Stimulated activated CD8-positive, alpha-beta memory T cell treated with anti-CD3 and anti-CD28 coated beads, Interleukin-7, amount 100 ng/mL, for 1 hour (primary cell): ENCODE measurements at regions not wholly inside any gene's neighbourhood (a gene's known extent, or its start where the extent isn't known, plus 50 kb on each side); places are given as distances from the start of the nearest gene placed in this dataset.
"Not testable (repeated sequence)": the region's sequence is repeated elsewhere in the genome, so short reads cannot be mapped to it uniquely, and the experiment has no call there.

Experiments used
- DNase-seq, 2 donors: peaks; one replicate each; pipeline ENCODE4 v3.0.0-alpha.2; 2020; ENCODE audit warnings: low read depth in 2 of 2

DNA sequence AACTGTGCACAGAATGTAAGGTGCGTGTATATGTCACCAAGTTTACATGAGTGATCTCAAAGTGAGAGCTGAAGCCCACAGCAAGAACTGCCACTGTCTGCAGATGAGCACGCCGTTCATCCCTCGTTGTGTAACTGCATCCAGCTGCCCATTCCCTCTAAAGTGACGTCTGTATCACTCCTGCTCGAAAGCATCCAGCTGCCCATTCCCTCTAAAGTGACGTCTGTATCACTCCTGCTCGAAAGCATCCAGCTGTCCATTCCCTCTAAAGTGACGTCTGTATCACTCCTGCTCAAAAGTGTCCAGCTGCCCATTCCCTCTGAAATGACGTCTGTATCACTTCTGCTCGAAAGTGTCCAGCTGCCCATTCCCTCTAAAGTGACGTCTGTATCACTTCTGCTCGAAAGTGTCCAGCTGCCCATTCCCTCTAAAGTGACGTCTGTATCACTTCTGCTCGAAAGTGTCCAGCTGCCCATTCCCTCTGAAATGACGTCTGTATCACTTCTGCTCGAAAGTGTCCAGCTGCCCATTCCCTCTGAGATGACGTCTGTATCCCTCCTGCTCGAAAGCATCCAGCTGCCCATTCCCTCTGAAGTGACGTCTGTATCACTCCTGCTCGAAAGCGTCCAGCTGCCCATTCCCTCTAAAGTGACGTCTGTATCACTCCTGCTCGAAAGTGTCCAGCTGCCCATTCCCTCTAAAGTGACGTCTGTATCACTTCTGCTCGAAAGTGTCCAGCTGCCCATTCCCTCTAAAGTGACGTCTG, 871.4 kb downstream of the TRIML1 start:
- not testable (repeated sequence) for DNase-seq

DNA sequence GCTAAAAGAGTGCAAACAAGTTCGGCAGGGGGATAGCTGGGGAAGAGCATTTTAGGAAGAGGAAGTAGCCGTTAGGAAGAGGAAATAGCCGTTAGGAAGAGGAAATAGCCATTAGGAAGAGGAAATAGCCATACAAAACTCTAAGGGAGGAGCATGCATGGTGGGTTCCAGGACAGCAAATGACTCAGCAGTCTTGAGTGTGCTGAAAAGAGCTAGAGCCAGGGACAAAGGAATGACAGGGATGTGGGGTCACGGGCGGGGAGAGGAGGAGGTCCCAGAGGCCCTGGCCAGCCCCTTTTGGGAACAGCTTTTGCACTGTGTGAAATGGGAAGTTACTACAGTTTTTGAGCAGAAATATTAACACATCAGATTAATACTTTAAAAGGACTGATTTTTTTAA, 882.6 kb downstream of the TRIML1 start:
- DNase-seq, result no peak

DNA sequence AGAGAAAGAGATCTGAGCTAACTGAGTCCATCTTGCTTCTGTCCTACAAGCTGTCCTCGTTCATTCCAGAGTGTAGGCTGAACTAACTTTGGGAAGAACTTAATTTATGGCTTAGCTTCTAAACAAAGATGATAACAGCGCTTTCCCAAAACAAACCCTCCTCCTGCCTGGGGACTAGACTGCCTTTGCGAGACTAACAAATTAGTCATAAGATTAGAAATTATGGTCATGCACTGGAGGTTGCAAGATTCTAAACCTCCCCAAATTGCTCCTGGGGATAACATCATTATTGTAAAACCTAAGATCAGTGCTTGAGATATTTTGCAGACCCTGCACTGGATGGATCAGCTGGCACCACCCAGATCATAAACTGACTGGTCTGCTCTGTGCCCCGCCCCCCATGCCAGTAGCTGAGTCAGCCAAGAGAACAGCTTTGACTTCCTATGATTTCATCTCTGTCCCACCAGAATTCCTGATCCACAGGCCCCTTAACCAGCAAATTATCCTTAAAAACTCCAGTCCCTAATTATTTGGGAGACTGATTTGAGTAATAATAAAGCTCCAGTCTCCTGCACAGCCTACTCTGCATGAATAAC, 883.3 kb downstream of the TRIML1 start:
- no peak for DNase-seq

DNA sequence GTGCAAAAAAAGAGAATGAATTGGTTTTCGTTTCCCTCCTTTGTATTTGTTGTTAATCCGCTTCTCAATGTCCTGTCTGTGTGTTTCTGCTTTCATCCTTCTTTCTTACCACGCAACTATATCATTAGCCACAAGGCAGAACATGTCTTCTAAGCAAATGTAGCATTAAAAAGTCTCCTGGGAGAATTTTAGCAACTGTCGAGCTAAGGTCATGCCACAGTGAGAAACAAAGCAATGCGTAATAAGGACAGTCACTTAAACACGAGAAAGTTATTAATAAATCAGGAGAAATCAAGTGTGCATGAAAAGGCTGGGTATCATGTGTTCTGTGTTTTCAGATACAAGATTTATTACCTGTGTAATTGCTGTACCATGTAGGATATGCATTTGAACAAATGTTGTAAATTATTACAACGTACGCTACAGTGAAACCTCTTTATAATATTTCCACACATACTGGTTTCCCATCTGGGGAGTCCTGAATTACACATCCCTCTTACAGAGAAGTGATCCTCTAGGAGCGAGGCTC, 890.8 kb downstream of the TRIML1 start:
- DNase-seq, result no peak

DNA sequence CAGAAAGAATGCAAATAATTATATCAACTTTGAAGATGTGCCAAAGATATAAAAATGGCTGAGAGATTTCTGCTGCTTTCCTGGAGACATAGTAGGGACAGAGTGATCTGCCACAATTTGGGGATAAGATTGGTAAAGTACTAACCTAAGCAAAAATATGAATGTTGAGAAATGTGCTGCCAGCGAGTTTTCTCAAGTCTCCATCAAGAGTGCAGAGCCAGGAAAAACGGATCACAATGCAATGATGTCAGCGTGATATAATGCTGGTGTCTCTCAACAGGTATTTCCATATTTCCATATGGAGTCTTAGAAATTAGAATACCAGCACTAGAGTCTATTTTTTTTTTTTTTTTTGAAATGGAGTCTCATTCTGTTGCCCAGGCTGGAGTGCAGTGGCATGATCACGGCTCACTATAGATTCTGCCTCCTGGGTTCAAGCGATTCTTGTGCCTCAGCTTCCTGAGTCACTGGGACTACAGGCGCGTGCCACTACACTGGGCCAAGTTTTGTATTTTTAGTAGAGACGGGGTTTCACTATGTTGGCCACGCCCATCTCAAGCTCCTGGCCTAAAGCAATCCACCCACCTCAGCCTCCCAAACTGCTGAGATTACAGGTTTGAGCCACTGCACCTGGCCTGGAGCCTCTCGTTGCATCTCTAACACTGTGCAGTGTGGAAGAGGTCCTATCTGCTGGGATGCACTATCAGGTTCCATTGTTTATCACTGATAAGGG, 893.5 kb downstream of the TRIML1 start:
- no peak for DNase-seq

DNA sequence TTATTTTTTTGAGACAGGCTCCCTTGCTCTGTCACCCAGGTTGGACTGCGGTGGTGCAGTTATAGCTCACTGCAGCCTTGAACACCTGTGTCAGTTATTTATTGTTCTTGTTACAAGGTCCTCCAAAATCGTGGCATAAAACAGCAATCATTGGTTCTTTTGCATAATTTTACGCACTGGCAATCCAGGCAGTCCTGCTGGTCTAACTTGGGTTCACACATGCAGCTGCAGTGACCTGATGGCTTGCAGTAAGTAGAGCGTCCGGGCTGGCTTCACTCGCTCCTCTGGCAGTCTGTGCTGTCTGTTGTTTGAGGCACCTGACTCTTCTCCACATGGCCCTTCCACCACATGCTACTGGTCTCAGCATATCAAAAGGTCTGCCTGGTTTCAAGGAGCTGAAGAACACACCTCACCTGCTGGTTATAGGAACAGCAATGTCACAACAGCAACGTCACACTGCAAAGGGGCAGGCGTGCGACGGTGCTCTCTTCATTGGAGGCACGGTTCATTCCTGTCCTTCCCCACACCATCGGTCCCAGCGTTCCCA, 894.6 kb downstream of the TRIML1 start:
- DNase-seq, result no peak

DNA sequence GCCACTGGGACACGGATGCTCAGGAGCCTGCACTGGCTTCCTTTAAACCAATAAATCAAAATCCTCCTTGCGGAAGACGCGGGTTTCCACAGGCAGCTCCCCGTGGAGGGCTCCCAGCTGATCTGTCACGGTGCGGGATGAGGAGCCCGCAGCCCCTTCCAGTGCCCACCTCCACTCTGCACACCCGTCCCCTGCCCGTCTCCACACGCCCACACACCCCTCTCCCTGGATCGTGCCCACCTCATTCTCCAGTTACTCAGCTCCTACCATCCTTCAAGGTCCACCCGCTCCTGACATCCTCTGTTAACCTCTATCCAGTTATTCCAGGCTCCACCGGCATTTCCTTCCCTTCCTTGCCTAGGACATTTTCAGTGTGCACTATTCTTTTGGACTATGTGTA, 895.9 kb downstream of the TRIML1 start:
- DNase-seq, result no peak

DNA sequence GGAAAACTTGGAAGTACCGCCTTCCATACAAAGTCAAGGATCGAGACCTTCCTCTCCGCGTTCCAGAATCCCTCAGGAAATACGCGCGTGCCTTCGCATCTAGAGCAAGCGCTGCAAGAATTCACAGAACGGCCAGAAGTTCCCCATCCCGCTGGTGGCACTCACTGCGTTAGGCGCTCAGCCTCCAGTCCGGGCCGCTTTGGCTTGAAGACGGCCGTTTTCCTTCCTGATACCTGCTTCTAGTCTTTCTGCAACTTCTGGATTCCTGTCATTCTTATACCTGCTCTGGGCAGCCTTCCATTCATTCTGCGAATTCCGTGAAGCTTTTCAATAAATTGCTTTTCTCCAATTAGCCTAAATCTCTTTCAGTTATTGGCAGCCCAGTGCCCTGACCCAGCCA, 896.4 kb downstream of the TRIML1 start:
- DNase-seq, result no peak

DNA sequence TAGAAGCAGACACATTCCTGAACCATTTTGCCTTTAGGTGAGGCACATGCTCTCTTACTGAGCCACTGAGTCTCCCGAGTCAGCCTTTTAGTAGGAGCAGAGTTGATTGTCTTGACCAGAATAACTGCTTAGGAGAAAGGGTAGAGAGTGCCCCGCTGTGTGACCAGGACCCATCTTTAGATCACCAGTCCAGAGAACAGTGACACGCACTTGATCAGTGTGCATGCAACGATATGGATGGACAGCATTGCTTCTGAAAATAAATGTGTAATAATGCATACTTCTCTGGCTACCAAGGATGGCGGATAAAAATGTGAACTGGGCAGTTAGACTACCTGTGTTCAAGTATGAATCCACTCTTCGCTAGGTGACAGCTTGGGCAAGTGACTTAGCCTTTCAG, 897.7 kb downstream of the TRIML1 start:
- no peak for DNase-seq

DNA sequence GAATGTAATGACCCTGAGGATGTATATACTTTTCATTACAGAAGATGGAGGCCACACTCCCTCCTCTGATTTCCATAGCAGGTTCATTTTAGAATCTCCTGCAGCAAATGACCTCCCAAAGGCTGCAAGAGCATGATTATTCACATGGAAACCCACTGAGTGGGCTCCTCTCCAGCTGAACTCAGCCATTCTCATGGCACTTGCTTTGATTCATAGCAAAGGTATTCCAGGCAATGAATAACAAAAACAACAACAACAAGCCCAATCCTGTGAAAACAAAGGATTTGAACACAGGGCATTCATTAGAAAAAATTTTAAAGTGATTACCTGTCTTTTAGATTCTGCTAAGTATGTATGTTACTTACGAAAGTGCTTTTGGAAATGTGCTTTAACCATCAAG, 894.0 kb upstream of the FRG1 start:
- DNase-seq, result no peak

DNA sequence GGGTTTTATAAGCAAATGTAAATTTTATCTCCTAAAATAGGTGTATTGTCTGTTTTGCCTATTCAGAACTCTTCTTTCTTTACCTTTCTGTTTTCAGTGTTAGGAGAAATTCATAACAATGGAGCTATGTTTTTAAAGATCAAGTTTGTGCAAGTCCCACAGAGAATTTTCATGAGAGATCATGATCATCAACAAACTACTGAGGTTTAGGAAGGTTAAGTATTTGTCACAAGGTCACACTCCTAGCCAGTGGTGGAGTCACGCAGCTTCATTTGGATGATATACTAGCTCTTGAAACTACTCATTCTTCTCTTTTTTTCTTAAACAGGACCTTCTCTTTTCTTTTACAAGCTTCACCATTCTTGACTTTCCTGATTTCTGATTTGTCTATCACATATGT, 892.6 kb upstream of the FRG1 start:
- DNase-seq, result no peak

DNA sequence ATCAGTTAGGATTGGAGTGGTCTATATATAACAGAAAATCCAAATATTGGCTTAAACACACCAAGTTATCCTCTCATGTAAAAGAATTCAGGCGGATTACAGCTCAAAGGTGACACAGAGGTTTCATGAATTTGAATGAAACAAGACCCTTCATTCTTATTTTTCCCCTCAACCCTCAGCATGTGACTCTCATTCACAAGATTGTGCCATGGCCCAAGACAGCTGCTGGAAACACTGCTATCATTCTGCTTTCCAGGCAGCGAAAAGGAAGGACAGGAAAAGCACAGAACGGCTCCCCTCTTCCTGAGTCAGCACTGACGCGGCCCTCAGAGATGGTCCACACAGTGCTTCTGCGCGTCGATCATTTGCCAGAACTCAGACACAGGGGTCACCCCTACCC, 891.0 kb upstream of the FRG1 start:
- DNase-seq, result no peak

DNA sequence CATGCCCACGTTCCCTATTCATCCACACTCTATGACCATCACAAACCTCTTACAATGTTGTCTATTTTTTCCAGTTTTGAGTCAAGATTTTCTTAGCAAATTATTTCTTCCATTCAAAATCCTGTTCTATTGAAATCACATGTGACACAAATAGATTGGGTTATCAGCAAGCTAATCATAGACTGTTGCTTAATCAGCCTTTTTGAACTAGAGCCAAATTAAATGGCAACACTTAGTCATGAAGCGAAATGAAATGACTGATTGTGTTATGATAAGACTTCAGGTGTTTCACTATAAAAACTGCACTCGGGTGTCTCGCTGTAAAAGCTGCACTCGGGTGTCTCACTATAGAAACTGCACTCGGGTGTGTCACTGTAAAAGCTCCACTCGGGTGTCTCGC, 890.0 kb upstream of the FRG1 start:
- no peak for DNase-seq

DNA sequence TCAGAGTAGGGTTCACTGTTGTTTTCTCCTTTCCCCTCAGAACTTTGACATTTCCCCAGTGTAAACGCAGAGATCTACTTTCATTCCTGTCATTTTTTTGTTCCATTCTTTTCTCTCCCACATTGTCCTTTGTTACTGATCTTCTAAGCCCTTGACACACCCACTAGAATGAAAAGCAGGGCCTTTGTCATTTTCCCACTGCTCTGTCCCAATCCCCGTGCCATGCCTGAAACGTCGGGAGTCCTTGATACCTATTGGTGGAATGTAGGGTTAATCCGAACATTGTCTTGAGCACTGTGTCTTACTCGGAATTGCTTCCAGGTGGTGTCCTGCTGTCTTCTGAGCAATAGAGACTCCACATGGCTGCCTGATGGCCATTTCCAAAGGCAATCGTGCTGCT, 887.1 kb upstream of the FRG1 start:
- no peak for DNase-seq

DNA sequence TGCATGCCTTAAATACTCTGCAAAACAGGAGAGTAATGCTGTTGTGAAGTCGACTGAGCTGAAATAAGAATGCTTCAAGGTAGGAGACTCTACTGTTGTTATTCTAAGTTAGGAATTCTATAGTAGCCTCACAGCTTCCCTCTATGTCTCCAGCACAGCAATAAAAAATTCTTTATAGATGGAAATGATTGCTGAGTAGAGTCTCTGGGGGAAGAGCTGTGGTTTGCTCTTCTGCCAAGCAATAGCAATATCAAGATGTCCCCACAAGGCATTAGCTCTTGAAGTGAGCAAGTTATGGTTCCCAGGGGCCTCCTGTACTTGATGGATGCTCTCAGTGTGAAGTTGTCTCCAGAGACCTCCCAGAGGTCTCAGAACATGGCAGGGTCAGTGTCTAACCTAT, 880.6 kb upstream of the FRG1 start:
- no peak for DNase-seq

DNA sequence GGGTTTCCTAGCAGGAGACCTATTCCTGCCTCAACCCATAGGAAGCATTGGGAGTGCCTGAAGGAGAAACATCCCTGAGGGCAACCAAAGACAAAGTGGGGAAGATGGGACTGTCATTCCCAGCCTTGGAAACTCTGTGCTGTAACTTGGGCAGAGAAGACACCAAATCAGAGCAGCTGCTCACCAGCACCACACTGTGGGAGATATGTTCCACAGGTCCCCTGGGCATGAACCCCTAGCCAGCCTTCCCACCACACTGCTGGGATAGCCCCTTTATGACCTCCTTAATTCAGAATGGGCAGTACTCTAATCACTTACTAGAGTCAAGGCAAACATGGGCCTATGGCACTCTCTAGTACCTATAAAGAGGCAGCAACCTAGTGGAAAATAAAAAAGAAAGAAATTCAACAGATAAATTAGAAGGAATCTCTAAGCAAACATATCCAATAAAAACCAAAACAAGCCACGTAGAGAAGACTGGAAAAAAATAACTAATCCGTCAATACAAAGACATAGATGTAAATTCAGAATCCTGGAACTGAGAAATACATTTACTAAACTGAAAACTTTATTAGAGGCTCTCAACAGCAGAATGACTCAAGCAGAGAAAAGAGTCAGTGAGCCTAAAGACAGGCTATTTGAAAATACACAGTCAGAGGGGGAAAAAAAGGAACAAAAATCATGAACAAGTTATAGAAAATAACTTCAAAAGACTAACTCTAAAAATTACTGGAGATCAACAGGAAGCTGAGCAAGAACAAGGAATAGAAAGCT, 878.4 kb upstream of the FRG1 start:
- DNase-seq, result no peak

DNA sequence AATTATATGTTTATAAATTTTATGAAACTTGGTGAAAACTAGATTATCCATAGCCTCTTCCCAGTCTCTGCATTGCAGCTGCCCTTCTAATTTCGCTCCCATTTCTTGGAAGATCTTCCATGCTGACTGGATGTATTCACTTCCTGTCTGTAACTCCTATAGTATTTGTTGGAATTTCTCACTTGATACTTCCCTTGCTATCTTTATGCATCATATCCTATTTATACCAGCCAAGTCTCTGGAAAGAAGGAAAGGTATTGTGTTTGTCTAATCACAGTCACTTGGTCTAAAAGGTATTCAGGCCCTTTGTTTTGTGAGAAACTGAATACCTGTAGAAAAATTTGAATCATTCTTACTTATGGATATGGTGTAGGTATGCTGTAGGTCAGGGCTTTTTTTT, 870.9 kb upstream of the FRG1 start:
- DNase-seq, result no peak

DNA sequence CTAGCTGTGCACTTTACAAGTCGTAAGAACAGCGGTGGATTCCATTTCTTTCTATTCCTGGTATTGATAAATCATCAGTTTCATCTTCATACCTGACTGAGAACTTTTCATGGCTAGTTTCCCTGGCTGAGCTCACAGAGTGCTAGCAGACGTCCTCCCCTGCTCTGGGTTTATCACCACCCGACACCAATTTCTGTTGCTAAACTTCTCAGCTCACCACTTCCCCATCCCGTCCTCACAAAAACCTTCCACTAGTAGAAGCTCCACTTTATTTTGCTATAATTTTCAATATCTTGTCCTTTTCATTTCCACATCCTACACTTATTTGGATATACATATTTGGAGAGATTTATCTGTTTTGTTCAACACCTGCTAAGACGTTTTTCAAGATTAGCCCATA, 869.4 kb upstream of the FRG1 start:
- DNase-seq, result no peak

DNA sequence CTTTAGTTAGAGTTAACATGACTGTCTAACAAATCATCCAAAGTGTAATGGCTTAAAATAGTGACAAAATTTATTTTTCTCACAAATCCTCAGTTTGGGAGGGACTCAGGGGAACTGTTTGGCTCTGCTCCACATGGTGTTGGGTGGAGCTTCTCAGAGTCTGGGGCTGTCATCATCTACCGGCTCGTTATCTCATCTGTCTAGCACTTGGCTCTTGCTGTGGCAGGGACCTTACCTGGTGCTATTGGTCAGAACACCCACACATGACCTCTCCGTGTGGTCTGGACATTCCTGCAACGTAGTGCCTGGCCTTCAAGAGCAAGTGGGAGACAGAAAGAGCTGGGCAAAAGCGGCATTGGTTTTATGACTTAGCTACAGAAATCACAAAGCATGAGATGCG, 866.9 kb upstream of the FRG1 start:
- DNase-seq, result no peak

DNA sequence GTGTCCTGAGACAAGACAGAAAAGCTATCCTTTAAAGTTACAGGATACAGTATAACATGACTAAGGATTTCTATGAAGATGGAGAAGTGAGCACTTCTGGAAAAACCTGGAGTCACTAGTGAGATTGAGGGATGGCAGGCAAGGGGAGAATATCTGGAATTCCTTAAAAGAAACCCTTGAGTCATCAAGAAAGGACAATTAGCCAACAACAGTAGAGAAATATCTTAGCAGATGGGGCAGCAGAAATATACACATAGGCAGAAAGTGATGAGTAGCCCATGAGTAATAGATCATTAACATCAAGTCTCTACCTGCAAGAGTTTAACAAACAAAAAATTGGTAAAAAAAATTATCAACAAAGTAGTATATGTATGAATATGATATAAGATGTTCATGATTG, 858.8 kb upstream of the FRG1 start:
- no peak for DNase-seq

DNA sequence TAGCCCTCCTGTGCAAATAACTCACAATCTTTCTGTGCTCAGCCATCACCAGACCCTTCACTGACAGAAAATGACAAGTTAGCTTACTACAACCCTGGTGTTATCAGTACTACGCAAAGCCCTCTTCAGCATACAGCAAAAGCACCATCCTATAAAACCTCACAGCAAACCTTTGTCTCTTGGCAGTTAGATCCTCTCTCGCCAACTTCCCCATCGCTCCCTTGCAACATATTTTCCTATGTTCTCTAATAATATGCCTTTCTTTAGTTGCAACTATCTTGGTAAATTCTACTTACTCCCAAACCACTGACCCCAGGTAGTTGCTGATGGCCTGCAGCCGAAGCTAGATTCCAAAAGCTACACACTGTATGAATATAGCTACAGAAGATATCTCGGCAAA, 856.9 kb upstream of the FRG1 start:
- no peak for DNase-seq

DNA sequence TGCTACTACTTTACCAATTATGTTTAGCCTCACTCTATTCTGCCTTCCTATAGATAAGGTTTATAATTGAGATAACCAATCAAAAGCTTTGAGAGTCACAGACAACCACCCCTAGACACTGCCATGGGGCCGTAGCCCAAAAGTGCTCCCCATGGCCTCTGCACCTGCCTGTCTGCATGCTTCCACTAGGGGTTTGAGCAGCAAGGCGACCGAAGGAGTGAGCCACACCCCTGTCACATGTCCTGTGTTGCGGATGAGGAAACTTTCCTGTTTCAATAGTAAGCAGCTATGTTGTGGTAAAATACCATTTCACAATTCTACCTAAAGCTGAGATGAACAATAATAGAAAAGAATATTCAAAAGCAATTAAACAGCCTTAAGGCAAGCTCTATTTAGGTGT, 856.0 kb upstream of the FRG1 start:
- DNase-seq, result no peak
